Stomach (tissue), 4 donors: ENCODE measurements at regions not wholly inside any gene's neighbourhood (a gene's known extent, or its start where the extent isn't known, plus 50 kb on each side); places are given as distances from the start of the nearest gene placed in this dataset.

ENCODE experiments used
- CTCF ChIP-seq, 7 experiments: fragments of 450-650 bp in 4 of 7; fragments of 200-600 bp in 3 of 7; sonication (generic) in 3 of 7; IDR thresholded peaks; one replicate each; pipeline ENCODE4 v1.5.1; 2016 to 2019; ENCODE audit warnings: antibody characterized with exemption in 7 of 7, control low read depth in 2 of 7, mild to moderate bottlenecking in 1 of 7
- EP300 ChIP-seq: sonication (generic); formaldehyde crosslinking; IDR thresholded peaks from one replicate; pipeline ENCODE4 v1.6.1; 2017; ENCODE audit warnings: antibody characterized with exemption
- POLR2A ChIP-seq, 4 donors: fragments of 450-650 bp; IDR thresholded peaks; one replicate each; pipeline ENCODE4 v1.6.1; 2016; ENCODE audit warnings: antibody characterized with exemption in 4 of 4, control low read depth in 2 of 4, mild to moderate bottlenecking in 1 of 4, moderate library complexity in 1 of 4
- POLR2AphosphoS5 ChIP-seq, 3 donors: sonication (generic); formaldehyde crosslinking; IDR thresholded peaks; one replicate each; pipeline ENCODE4 v1.6.1; 2016; ENCODE audit warnings: antibody characterized with exemption in 3 of 3

- TF ChIP-seq CTCF (IDR thresholded peaks at IDR 0.05) (no peak), POLR2A (IDR thresholded peaks at IDR 0.05) (no peak), EP300 (no peak), POLR2AphosphoS5 (IDR thresholded peaks at IDR 0.05) (no peak)
Observed at GRCh38 chrX:43350935-43351334, 305.2 kb upstream of the MAOA start.
